IMR-90 (cell line): ENCODE measurements at regions not wholly inside any gene's neighbourhood (a gene's known extent, or its start where the extent isn't known, plus 50 kb on each side); places are given as distances from the start of the nearest gene placed in this dataset.

Experiments used
- ATAC-seq: fragments of 200-7000 bp; cut with Tn5 transposase; 2 replicates; pipeline ENCODE4 v1.9.1; 2020; ENCODE audit warnings: low read depth, mild to moderate bottlenecking, moderate library complexity
- BruUV-seq: library from RNA; stranded (reverse); fragments of 400-500 nt; replicated peaks from 2 replicates; lab custom pipeline; 2021; lab: Mats Ljungman, UMichigan
- CTCF ChIA-PET: fragments of 300-600 bp; formaldehyde crosslinking; extraction: SDS; loops from one replicate; lab custom pipeline; 2021; ENCODE audit warnings: antibody characterized with exemption; lab: Yijun Ruan, JAX
- POLR2A ChIA-PET: fragments of 300-600 bp; sonication (Branson Sonifier 250); formaldehyde crosslinking; loops from one replicate; lab custom pipeline; 2022; ENCODE audit warnings: antibody characterized with exemption; ENCODE audit not compliant: unreplicated experiment; lab: Charles Lee
- DNase-seq: peaks from one replicate; pipeline ENCODE4 v3.0.0; 2013
- H2AFZ ChIP-seq: replicated peaks from 2 replicates; pipeline ENCODE3; 2013; ENCODE audit warnings: low read length, mild to moderate bottlenecking; ENCODE audit not compliant: poor library complexity
- H2AK5ac ChIP-seq: 2 replicates; pipeline ENCODE4 v1.6.1; 2013; ENCODE audit warnings: low read depth, low read length, inconsistent platforms
- H2AK9ac ChIP-seq: replicated peaks from 2 replicates; pipeline ENCODE3; 2013; ENCODE audit warnings: mild to moderate bottlenecking, low read depth, low read length, moderate library complexity; ENCODE audit not compliant: poor library complexity
- H2BK120ac ChIP-seq: 2 replicates; pipeline ENCODE4 v1.6.1; 2013; ENCODE audit warnings: low read depth, low read length, inconsistent platforms
- H2BK15ac ChIP-seq: 3 replicates; pipeline ENCODE4 v1.6.1; 2013; ENCODE audit warnings: low read depth, low read length, inconsistent platforms
- H2BK20ac ChIP-seq: 2 replicates; pipeline ENCODE4 v1.6.1; 2013; ENCODE audit warnings: low read depth, mild to moderate bottlenecking, inconsistent platforms, low read length, moderate library complexity
- H2BK5ac ChIP-seq: 2 replicates; pipeline ENCODE4 v1.6.1; 2013; ENCODE audit warnings: mild to moderate bottlenecking, low read depth, low read length, inconsistent platforms; ENCODE audit not compliant: poor library complexity, severe bottlenecking
- H3K14ac ChIP-seq: replicated peaks from 2 replicates; pipeline ENCODE4 v1.6.1; 2013; ENCODE audit warnings: low read depth, low read length, inconsistent platforms
- H3K18ac ChIP-seq: 2 replicates; pipeline ENCODE4 v1.6.1; 2013; ENCODE audit warnings: low read depth, low read length, control low read depth
- H3K23ac ChIP-seq: 2 replicates; pipeline ENCODE4 v1.6.1; 2013; ENCODE audit warnings: low read depth, low read length, inconsistent platforms
- H3K27ac ChIP-seq: 2 replicates; pipeline ENCODE4 v1.5.1; 2013; ENCODE audit warnings: mild to moderate bottlenecking, control low read depth, low read length; ENCODE audit not compliant: insufficient read depth
- H3K27me3 ChIP-seq: 2 replicates; pipeline ENCODE4 v1.6.1; 2013; ENCODE audit warnings: low read length; ENCODE audit not compliant: control insufficient read depth, insufficient read depth
- H3K36me3 ChIP-seq: 2 replicates; pipeline ENCODE4 v1.6.1; 2013; ENCODE audit warnings: low read length, mixed read lengths; ENCODE audit not compliant: control insufficient read depth, insufficient read depth
- H3K4ac ChIP-seq: 2 replicates; pipeline ENCODE4 v1.6.1; 2013; ENCODE audit warnings: low read depth, low read length, inconsistent platforms
- H3K4me1 ChIP-seq: 2 replicates; pipeline ENCODE4 v1.6.1; 2013; ENCODE audit warnings: low read length, mixed read lengths; ENCODE audit not compliant: control insufficient read depth, insufficient read depth
- H3K4me2 ChIP-seq: 2 replicates; pipeline ENCODE4 v1.6.1; 2013; ENCODE audit warnings: low read depth, mild to moderate bottlenecking, control low read depth, low read length, moderate library complexity
- H3K4me3 ChIP-seq: 2 replicates; pipeline ENCODE4 v1.5.1; 2013; ENCODE audit warnings: low read depth, mild to moderate bottlenecking, control low read depth, low read length, moderate library complexity; ENCODE audit not compliant: insufficient read depth
- H3K56ac ChIP-seq: 2 replicates; pipeline ENCODE4 v1.6.1; 2013; ENCODE audit warnings: low read length, inconsistent platforms; ENCODE audit not compliant: insufficient read depth; ENCODE audit errors: extremely low read depth
- H3K79me1 ChIP-seq, 2 experiments: 2 replicates each; pipeline ENCODE4 v1.6.1; 2013; ENCODE audit warnings: low read length in 2 of 2, inconsistent platforms in 1 of 2, low read depth in 1 of 2
- H3K9ac ChIP-seq: 2 replicates; pipeline ENCODE4 v1.6.1; 2013; ENCODE audit warnings: low read depth, low read length, control low read depth
- H3K9me1 ChIP-seq: 2 replicates; pipeline ENCODE4 v1.6.1; 2013; ENCODE audit warnings: low read length, inconsistent platforms; ENCODE audit not compliant: insufficient read depth
- H3K9me3 ChIP-seq: 2 replicates; pipeline ENCODE4 v1.6.1; 2013; ENCODE audit warnings: low read length; ENCODE audit not compliant: control insufficient read depth, insufficient read depth
- H4K20me1 ChIP-seq: 2 replicates; pipeline ENCODE4 v1.6.1; 2013; ENCODE audit warnings: low read length, inconsistent platforms; ENCODE audit not compliant: insufficient read depth
- H4K5ac ChIP-seq: 2 replicates; pipeline ENCODE4 v1.6.1; 2013; ENCODE audit warnings: mild to moderate bottlenecking, low read depth, low read length, control low read depth
- H4K8ac ChIP-seq, 2 experiments: 2 replicates each; pipeline ENCODE4 v1.6.1; 2013; ENCODE audit warnings: low read depth in 2 of 2, low read length in 2 of 2, control low read depth in 1 of 2, inconsistent platforms in 1 of 2
- H4K91ac ChIP-seq: 2 replicates; pipeline ENCODE4 v1.6.1; 2013; ENCODE audit warnings: low read depth, low read length, inconsistent platforms; ENCODE audit not compliant: insufficient read depth
- BHLHE40 ChIP-seq: fragments of 150-350 bp; IDR thresholded peaks from 2 replicates; pipeline ENCODE4 v1.6.1; 2016; ENCODE audit warnings: mild to moderate bottlenecking, low read depth, low read length
- CEBPB ChIP-seq: IDR thresholded peaks from 2 replicates; pipeline ENCODE4 v1.6.1; 2012; ENCODE audit warnings: low read depth, low read length, improper control_type of control experiment
- CHD1 ChIP-seq: IDR thresholded peaks from 2 replicates; pipeline ENCODE4 v1.6.1; 2012; ENCODE audit warnings: low read depth, low read length, improper control_type of control experiment
- CTCF ChIP-seq: conservative IDR thresholded peaks from 2 replicates; pipeline ENCODE4 v1.5.1; 2012; ENCODE audit warnings: mild to moderate bottlenecking, low read depth, low read length, improper control_type of control experiment
- ELK1 ChIP-seq: fragments of 150-350 bp; IDR thresholded peaks from 2 replicates; pipeline ENCODE4 v1.6.1; 2016; ENCODE audit warnings: low read depth, mild to moderate bottlenecking, low read length, moderate library complexity, borderline replicate concordance
- FOS ChIP-seq: fragments of 150-350 bp; IDR thresholded peaks from 2 replicates; pipeline ENCODE4 v1.6.1; 2016; ENCODE audit warnings: low read depth, low read length
- MAFK ChIP-seq: IDR thresholded peaks from 2 replicates; pipeline ENCODE4 v1.6.1; 2012; ENCODE audit warnings: low read depth, low read length, improper control_type of control experiment
- MAZ ChIP-seq: IDR thresholded peaks from 2 replicates; pipeline ENCODE4 v1.6.1; 2012; ENCODE audit warnings: low read depth, mild to moderate bottlenecking, low read length, improper control_type of control experiment, moderate library complexity, borderline replicate concordance
- MXI1 ChIP-seq: IDR thresholded peaks from 2 replicates; pipeline ENCODE4 v1.6.1; 2012; ENCODE audit warnings: low read depth, mild to moderate bottlenecking, low read length, moderate library complexity, borderline replicate concordance
- NFE2L2 ChIP-seq: fragments of 150-350 bp; IDR thresholded peaks from 2 replicates; pipeline ENCODE4 v1.6.1; 2016; ENCODE audit warnings: low read depth, mild to moderate bottlenecking, low read length
- POLR2A ChIP-seq: IDR thresholded peaks from 2 replicates; pipeline ENCODE4 v1.6.1; 2012; ENCODE audit warnings: mild to moderate bottlenecking, low read depth, low read length
- RFX5 ChIP-seq: IDR thresholded peaks from 2 replicates; pipeline ENCODE4 v1.8.0; 2012; ENCODE audit warnings: low read depth, mild to moderate bottlenecking, low read length, moderate library complexity
- SMC3 ChIP-seq: fragments of 150-350 bp; IDR thresholded peaks from 2 replicates; pipeline ENCODE4 v1.6.1; 2016; ENCODE audit warnings: low read depth, mild to moderate bottlenecking, antibody characterized with exemption, low read length, moderate library complexity
- USF2 ChIP-seq: fragments of 150-350 bp; IDR thresholded peaks from 2 replicates; pipeline ENCODE4 v1.6.1; 2017; ENCODE audit warnings: mild to moderate bottlenecking, antibody characterized with exemption, low read length, low read depth
- WGBS, 2 experiments: methylation state at CpG; one replicate each; pipeline versions ENCODE4 v1.1.5 to v1.1.7; 2013; ENCODE audit warnings: missing lambda C conversion rate in 2 of 2; ENCODE audit not compliant: insufficient read length in 1 of 2; ENCODE audit errors: extremely low coverage in 2 of 2; 5-methylcytosine and 5-hydroxymethylcytosine counted together
- dilution Hi-C: fragments of 300-500 bp; cut with HindIII; formaldehyde crosslinking; loops from one replicate; pipeline ENCODE4 v1.14.3; 2018; ENCODE audit warnings: low sequenced_read_pairs; ENCODE audit not compliant: unreplicated experiment
- in situ Hi-C: fragments of 300-500 bp; cut with MboI; formaldehyde crosslinking; loops from 3 replicates; pipeline ENCODE4 v1.14.3; 2019; ENCODE audit warnings: low sequenced_read_pairs, inconsistent platforms, mixed read lengths
- intact Hi-C: fragments of 100-400 bp; cut with micrococcal nuclease; formaldehyde crosslinking; loops from 2 replicates; pipeline ENCODE4 v1.10.0; 2022

GRCh38 chr5:33231935-33232334, 208.8 kb upstream of the TARS1 start:
- ChIA-PET CTCF (no interaction called here), POLR2A (no interaction called here)
- H3K14ac ChIP-seq = no peak overlapping the region
- in situ Hi-C loops (no loop called here), dilution Hi-C loops (no loop called here), intact Hi-C loops (no loop called here)
- H2AK9ac ChIP-seq = no peak overlapping the region
- H2AK5ac ChIP-seq = no peak overlapping the region
- peaks cover under 1% of the 10 kb centered on the region; the same call in 1 of the 2 replicates for H3K4me1 ChIP-seq
- no peaks in the 10 kb centered on the region for H3K27me3 ChIP-seq
- H4K5ac ChIP-seq = no peak overlapping the region
- H3K56ac ChIP-seq = no peak overlapping the region
- H4K91ac ChIP-seq = no peak overlapping the region
- no peak overlapping the region for H4K8ac ChIP-seq
- no peaks in the 10 kb centered on the region for H3K9me1 ChIP-seq
- no peaks in the 10 kb centered on the region for H3K36me3 ChIP-seq
- no peaks in the 10 kb centered on the region for H3K9me3 ChIP-seq
- BruUV-seq = no TSS peak
- DNase-seq (peak; percentile 58), ATAC-seq (peak; percentile 33; the same call in 1 of the 2 replicates)
- H2BK5ac ChIP-seq = no peak overlapping the region
- no peaks in the 10 kb centered on the region for H3K79me1 ChIP-seq
- H3K23ac ChIP-seq = no peak overlapping the region
- H3K9ac ChIP-seq = no peak overlapping the region
- H2BK120ac ChIP-seq = no peak overlapping the region
- H2AFZ ChIP-seq = no peak overlapping the region
- WGBS, 2 experiments = no CpG with 5 or more reads among the region's 4 CpGs
- no peak overlapping the region; the same call in 1 of the 2 replicates for H3K18ac ChIP-seq
- H2BK20ac ChIP-seq = no peak overlapping the region
- no peak overlapping the region for H3K4me3 ChIP-seq
- H3K4me2 ChIP-seq = no peak overlapping the region
- H2BK15ac ChIP-seq = no peak overlapping the region
- H3K4ac ChIP-seq = no peak overlapping the region
- no peaks in the 10 kb centered on the region for H4K20me1 ChIP-seq
- H3K27ac ChIP-seq = no peak overlapping the region
- TF ChIP-seq NFE2L2 (no peak), MAFK (no peak), SMC3 (no peak), ELK1 (no peak), BHLHE40 (no peak), RFX5 (no peak), MXI1 (no peak), CTCF (no peak), MAZ (no peak), CHD1 (no peak), FOS (no peak), CEBPB (no peak), USF2 (no peak), POLR2A (no peak)
